Fibroblast of peridontal ligament (primary cell): ENCODE measurements at regions not wholly inside any gene's neighbourhood (a gene's known extent, or its start where the extent isn't known, plus 50 kb on each side); places are given as distances from the start of the nearest gene placed in this dataset.
"Not testable (repeated sequence)": the region's sequence is repeated elsewhere in the genome, so short reads cannot be mapped to it uniquely, and the experiment has no call there.

Experiments used
- DNase-seq: peaks from one replicate; pipeline ENCODE4 v3.0.0-alpha.2; 2010; ENCODE audit errors: extremely low read depth

- no peak for DNase-seq
Measured at GRCh38 chr12:60501124-60501729, 905.4 kb downstream of the SLC16A7 start.

- DNase-seq = no peak
Measured at GRCh38 chr12:60522684-60523400, 927.0 kb downstream of the SLC16A7 start.

- no peak for DNase-seq
Measured at GRCh38 chr12:60529261-60529660, 933.4 kb downstream of the SLC16A7 start.

- DNase-seq = no peak
Measured at GRCh38 chr12:60529723-60530122, 933.9 kb downstream of the SLC16A7 start.

GRCh38 chr12:60535363-60535762, 939.5 kb downstream of the SLC16A7 start:
- no peak for DNase-seq

- no peak for DNase-seq
Measured at GRCh38 chr12:60539592-60539991, 943.8 kb downstream of the SLC16A7 start.

- DNase-seq = no peak
Measured at GRCh38 chr12:60568914-60569313, 973.1 kb downstream of the SLC16A7 start.

- DNase-seq = no peak
Measured at GRCh38 chr12:60577607-60578006, 981.8 kb downstream of the SLC16A7 start.

- not testable (repeated sequence) for DNase-seq
Measured at GRCh38 chr12:60587664-60588063, 991.8 kb downstream of the SLC16A7 start.

- DNase-seq = no peak
Measured at GRCh38 chr12:60594035-60594711, 998.3 kb downstream of the SLC16A7 start.

GRCh38 chr12:60602601-60603000, 1006.8 kb downstream of the SLC16A7 start:
- DNase-seq = no peak

- DNase-seq = not testable (repeated sequence)
Measured at GRCh38 chr12:60603475-60603874, 1007.6 kb downstream of the SLC16A7 start.

GRCh38 chr12:60616400-60616799, 1020.6 kb downstream of the SLC16A7 start:
- DNase-seq = no peak

- DNase-seq = no peak
Measured at GRCh38 chr12:60630796-60631195, 1035.0 kb downstream of the SLC16A7 start.

- no peak for DNase-seq
Measured at GRCh38 chr12:60644076-60644475, 1048.2 kb downstream of the SLC16A7 start.

GRCh38 chr12:60666895-60667294, 1071.1 kb downstream of the SLC16A7 start:
- DNase-seq = no peak

GRCh38 chr12:60672949-60673348, 1077.1 kb downstream of the SLC16A7 start:
- no peak for DNase-seq

GRCh38 chr12:60684988-60685655, 1089.3 kb downstream of the SLC16A7 start:
- no peak for DNase-seq

GRCh38 chr12:60689137-60689536, 1093.3 kb downstream of the SLC16A7 start:
- DNase-seq = no peak

- no peak for DNase-seq
Measured at GRCh38 chr12:60693019-60693626, 1097.3 kb downstream of the SLC16A7 start.

- no peak for DNase-seq
Measured at GRCh38 chr12:60704171-60704914, 1108.5 kb downstream of the SLC16A7 start.
